ENCODE measurements at regions not wholly inside any gene's neighbourhood (a gene's known extent, or its start where the extent isn't known, plus 50 kb on each side); places are given as distances from the start of the nearest gene placed in this dataset.
"Not testable (repeated sequence)": the region's sequence is repeated elsewhere in the genome, so short reads cannot be mapped to it uniquely, and the experiment has no call there.

GRCh38 chr13:90315061-90315460, 1032.4 kb upstream of the MIR17HG start:
- no peak for DNase-seq (ENCODE audit: low read depth in 2 of 2)

DNA sequence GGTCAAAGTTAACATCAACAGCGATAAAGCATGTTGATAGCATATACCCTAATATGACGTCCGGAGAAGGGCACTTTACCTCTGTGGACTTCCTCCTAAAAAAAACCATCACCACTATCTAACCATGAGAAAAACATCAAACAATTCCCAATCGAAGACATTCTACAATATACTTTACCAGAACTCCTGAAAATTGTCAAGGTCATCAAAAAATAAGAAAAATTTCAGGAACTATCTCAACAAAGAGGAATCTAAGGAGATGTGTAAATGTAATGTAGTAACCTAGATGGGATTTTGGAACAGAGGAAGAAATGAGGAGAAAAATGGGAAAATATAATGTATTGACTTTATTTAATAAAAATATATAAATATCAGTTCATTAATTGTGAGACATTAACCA, 1026.8 kb upstream of the MIR17HG start:
- no peak for DNase-seq (ENCODE audit: low read depth in 2 of 2)

DNA sequence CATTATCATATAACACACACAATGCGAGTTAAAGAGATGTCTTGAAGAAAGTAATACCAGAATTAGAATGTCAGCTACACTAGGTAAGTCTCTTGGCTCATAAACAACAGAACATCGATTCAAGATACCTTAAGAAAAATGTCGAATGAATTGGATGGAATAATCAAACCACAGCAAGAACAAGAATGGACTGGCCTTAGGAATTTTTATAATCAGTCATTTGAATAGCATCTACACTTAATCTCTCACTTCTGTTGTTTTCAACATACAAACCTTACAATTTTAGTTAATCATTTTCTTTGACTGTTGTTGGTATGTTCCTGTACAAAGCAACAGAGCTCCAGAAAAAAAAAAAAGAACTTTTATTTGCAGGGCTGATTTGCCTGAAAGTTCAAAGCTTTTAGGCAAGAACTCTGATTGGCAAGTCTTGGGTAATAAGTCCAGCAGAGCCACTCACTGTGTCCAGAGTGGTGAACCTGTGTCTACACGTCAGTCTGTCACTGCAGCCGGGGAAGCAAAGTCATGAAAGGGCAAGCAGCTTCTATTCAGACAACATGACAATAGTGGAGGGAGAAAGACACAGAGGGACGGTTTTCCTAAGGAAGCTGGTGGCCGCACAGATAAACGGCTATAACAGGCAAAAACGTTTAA, 1026.1 kb upstream of the MIR17HG start:
- DNase-seq (ENCODE audit: low read depth in 2 of 2): no peak

- DNase-seq (ENCODE audit: low read depth in 2 of 2): no peak
Measured at GRCh38 chr13:90329641-90330040, 1017.8 kb upstream of the MIR17HG start.

- no peak for DNase-seq (ENCODE audit: low read depth in 2 of 2)
Measured at GRCh38 chr13:90331974-90332373, 1015.5 kb upstream of the MIR17HG start.

- no peak for DNase-seq (ENCODE audit: low read depth in 2 of 2)
Measured at GRCh38 chr13:90336507-90336906, 1011.0 kb upstream of the MIR17HG start.

DNA sequence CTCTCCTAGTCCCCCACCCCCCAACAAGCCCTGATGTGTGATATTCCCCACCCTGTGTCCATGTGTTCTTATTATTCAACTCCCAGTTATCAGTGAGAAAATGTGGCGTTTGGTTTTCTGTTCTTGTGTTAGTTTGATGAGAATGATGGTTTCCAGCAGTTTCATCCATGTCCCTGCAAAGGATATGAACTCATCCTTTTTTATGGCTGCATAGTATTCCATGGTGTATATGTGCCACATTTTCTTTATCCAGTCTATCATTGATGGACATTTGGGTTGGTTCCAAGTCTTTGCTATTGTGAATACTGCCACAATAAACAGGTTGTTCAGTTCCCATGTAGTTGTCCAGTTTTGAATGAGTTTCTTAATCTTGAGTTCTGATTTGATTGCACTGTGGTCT, 1006.1 kb upstream of the MIR17HG start:
- DNase-seq (ENCODE audit: low read depth in 2 of 2): not testable (repeated sequence)

- not testable (repeated sequence) for DNase-seq (ENCODE audit: low read depth in 2 of 2)
Measured at GRCh38 chr13:90348477-90349136, 998.9 kb upstream of the MIR17HG start.

DNA sequence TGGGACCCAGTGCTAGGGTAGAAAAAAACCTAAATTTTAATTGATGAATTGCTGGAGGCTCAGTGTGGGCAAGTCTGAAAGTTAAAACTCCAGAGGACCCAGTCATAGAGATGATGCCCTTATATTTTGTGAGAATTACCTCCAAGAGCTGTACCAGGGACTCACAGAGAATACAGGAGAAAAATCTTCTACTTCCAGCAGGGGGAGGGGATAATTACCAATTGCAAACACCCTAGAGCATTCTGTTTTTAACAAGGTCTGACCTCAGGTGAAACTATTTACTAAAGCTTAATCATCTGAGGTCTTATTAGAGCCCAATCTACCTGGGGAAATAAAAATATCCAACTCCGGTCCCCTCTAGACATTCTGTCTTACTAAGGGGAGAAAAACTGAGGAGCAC, 994.7 kb upstream of the MIR17HG start:
- no peak for DNase-seq (ENCODE audit: low read depth in 2 of 2)

DNA sequence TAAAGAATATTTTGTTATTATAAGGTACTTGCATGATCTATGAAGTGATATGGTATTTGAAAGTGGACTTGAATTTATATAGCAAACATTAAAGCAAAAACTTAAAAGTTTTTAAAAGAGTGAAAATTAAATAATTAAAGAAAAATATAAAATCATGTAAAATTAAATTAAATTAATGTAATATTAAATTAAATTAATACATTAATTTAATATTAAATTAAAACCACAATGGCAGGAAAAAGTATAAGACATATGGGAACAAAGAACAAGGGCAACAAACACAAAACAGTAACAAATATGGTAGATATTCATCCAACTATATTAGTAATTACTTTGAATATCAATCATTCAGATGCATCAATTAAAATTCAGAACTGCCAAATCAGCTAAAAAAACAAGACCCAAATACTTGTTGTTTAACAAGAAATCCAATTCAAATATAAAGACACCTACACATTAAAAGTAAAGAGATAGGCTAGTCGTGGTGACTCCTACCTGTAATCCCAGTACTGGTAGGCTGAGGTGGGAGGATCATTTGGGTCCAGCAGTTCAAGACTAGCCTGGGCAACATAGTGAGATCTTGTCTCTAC, 992.2 kb upstream of the MIR17HG start:
- no peak for DNase-seq (ENCODE audit: low read depth in 2 of 2)

DNA sequence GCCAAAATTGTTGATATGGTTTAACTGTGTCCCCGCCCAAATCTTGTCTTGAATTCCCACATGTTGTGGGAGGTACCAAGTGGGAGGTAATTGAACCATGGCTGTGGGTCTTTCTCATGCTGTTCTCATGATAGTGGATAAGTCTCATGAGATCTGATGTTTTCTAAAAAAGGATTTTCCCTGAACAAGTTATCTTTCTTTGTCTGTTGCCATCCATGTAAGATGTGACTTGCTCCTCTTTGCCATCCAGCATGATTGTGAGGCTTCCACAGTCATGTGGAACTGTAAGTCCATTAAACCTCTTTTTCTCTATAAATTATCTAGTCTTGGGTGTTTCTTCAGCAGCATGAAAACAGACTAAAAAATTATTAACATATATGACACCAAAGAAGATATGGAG, 986.7 kb upstream of the MIR17HG start:
- DNase-seq (ENCODE audit: low read depth in 2 of 2): no peak

DNA sequence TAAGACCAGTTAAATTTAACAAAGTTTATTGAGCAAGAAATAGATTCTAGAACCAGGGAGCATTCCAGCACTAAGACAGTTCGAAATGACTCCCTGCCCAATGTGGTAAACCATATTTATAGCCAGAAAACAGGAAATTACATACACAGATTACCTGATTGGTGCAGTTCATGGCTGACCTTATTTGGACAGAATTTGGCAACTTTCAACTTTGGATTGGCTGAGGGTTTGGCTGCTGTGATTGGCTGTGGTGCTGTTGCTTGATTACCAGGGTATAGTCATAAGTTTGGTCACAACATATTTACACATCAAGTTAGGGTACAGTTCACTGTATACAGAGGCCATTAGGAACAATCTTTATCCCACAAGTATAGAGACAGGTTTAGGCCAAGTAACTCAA, 984.8 kb upstream of the MIR17HG start:
- no peak for DNase-seq (ENCODE audit: low read depth in 2 of 2)

GRCh38 chr13:90365130-90365529, 982.4 kb upstream of the MIR17HG start:
- DNase-seq (ENCODE audit: low read depth in 2 of 2): no peak

DNA sequence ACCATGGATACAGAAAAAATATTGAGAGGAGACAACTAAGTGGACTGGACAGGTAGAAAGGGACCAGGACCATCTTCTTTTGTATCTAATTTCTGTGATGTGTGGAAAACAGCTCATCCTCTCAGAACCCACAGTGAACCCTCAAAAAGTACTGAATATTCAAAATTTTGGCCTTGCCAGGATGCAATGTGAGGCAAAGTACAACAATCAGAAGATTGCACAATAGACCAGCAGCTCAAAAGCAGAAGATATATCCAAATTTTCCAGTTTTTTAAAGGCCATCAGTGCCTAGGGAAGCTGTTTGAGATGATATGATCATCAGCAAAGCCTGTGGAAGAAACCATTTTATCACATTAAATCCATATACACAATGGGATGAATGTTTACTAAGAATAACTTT, 973.3 kb upstream of the MIR17HG start:
- no peak for DNase-seq (ENCODE audit: low read depth in 2 of 2)

GRCh38 chr13:90375851-90376250, 971.6 kb upstream of the MIR17HG start:
- no peak for DNase-seq (ENCODE audit: low read depth in 2 of 2)

- no peak for DNase-seq (ENCODE audit: low read depth in 2 of 2)
Measured at GRCh38 chr13:90382425-90382824, 965.1 kb upstream of the MIR17HG start.

DNA sequence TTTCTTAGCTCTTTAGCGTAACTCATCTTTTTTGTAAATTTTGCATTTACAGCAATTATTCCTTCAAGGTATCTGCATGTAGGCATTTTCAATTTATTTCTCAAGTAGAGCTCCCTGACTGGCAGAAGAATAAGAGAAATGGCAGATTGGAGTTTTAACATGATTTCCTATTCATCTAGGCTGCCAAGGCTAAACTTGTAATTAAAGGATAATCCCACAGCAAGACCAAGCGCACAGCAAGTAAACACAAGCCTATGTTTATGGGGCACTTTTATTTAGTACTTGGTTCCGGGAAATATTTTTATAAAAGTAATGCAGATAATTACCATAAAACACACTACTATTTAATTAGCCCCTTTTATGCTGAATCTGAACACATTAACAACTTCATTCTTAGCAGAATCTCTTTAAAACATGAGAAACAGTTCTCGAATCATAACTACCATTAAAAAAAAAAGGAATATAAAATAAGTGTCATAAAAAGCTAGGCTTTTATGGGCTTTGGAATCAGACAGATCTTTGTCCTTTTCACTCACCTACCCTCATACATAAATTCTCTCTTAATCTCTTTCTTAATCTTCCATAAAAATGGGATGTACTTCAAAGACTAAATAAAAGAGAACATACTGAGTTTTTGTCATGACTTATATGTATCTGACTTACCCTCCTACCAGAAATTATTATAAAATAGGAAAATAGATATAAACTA, 961.6 kb upstream of the MIR17HG start:
- no peak for DNase-seq (ENCODE audit: low read depth in 2 of 2)

DNA sequence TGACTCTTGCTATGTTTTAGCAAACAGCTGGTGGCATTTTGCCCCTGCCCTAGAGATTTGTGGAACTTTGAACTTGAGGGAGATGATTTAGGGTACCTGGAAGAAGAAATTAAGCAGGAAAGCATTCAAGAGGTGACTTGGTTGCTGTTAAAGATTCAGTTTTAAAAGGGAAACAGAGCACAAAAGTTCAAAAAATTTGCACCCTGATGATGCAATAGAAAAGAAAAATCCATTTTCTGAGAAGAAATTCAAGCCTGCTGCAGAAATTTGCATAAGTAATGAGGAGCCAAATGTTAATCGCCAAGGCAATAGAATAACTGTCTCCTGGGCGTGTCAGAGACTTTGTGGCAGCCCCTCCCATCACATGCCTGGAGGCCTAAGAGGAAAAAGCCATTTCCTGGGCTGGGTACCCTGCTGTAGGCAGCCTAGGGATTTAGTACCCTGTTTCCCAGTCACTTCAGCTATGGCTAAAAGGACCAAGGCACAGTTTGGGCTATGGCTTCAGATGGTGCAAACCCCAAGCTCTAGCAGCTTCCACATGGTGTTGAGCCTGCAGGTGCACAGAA, 958.5 kb upstream of the MIR17HG start:
- no peak for DNase-seq (ENCODE audit: low read depth in 2 of 2)

GRCh38 chr13:90389537-90389936, 958.0 kb upstream of the MIR17HG start:
- DNase-seq (ENCODE audit: low read depth in 2 of 2): no peak

DNA sequence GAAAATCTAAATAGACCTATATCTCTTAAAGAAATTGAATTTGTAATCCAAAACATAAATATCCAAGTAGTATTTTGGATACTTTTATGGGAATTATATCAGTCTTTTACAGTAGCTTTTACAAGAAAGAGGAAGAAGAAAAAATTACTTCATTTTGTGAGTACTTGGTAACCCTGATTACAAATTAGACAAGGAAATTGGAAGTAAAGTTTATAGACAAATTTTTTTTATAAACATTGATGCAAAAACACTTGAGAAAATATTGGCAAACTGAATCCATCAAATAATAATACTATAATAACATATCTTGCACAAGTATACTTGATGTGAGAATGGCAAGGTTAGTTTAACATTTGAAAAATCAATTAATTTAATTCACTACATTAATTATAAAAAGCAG, 954.1 kb upstream of the MIR17HG start:
- DNase-seq (ENCODE audit: low read depth in 2 of 2): no peak

DNA sequence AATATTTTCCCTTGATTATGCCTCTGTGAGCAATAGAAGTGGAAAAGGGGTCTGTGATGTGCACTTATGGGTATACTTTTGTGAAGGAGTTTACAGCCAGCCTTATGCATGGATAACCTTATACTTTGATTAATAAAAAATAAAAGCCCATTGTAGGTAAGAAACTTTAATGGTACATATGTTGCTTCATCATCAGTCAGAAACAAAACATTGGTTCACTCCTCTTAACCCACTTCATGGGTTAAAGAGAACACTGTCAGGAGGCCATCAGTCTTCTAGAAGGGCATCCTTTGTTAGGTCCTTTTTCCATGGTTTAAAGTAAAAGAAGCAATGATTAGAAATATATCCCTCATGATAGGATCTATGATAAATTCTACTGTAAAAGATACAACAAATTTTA, 952.1 kb upstream of the MIR17HG start:
- DNase-seq (ENCODE audit: low read depth in 2 of 2): no peak

GRCh38 chr13:90395846-90396245, 951.6 kb upstream of the MIR17HG start:
- no peak for DNase-seq (ENCODE audit: low read depth in 2 of 2)

Measured in fibroblast of skin of left quadriceps (primary cell).